Esophagus muscularis mucosa (tissue), 4 donors: ENCODE measurements at regions not wholly inside any gene's neighbourhood (a gene's known extent, or its start where the extent isn't known, plus 50 kb on each side); places are given as distances from the start of the nearest gene placed in this dataset.

Experiments used
- DNase-seq: peaks from one replicate; pipeline ENCODE4 v3.0.0-alpha.2; 2017; ENCODE audit errors: extremely low spot score
- H3K27ac ChIP-seq, 4 donors: fragments of 200-600 bp; sonication (generic); replicated peaks in 1 of 4; 1 replicate in 3 of 4; 2 replicates in 1 of 4; pipeline ENCODE4 v1.5.1; 2016 to 2019; ENCODE audit warnings: mild to moderate bottlenecking in 1 of 4
- H3K27me3 ChIP-seq, 4 donors: fragments of 200-600 bp; sonication (generic); one replicate each; pipeline versions ENCODE4 v1.5.1 to v1.6.0; 2016 to 2019
- H3K36me3 ChIP-seq, 4 donors: fragments of 200-600 bp; sonication (generic); one replicate each; pipeline ENCODE4 v1.5.1; 2016 to 2019
- H3K4me1 ChIP-seq, 4 donors: fragments of 200-600 bp; sonication (generic); one replicate each; pipeline ENCODE4 v1.5.1; 2016 to 2019
- H3K4me3 ChIP-seq, 4 donors: fragments of 200-600 bp; sonication (generic); 1 replicate in 2 of 4; 2 replicates in 2 of 4; pipeline ENCODE4 v1.5.1; 2016 to 2019; ENCODE audit warnings: mild to moderate bottlenecking in 4 of 4, moderate library complexity in 1 of 4
- H3K9me3 ChIP-seq, 4 donors: fragments of 200-600 bp; sonication (generic); 1 replicate in 3 of 4; 2 replicates in 1 of 4; pipeline ENCODE4 v1.5.1; 2016 to 2019
- EP300 ChIP-seq: sonication (generic); formaldehyde crosslinking; IDR thresholded peaks from one replicate; pipeline ENCODE4 v1.6.1; 2017; ENCODE audit warnings: antibody characterized with exemption
- POLR2A ChIP-seq: fragments of 450-650 bp; IDR thresholded peaks from one replicate; pipeline ENCODE4 v1.6.1; 2017; ENCODE audit warnings: antibody characterized with exemption, moderate library complexity, mild to moderate bottlenecking, low read depth
- POLR2AphosphoS5 ChIP-seq, 2 donors: sonication (generic); formaldehyde crosslinking; IDR thresholded peaks; one replicate each; pipeline ENCODE4 v1.6.1; 2017; ENCODE audit warnings: antibody characterized with exemption in 2 of 2
- WGBS: methylation state at CpG from one replicate; pipeline ENCODE4 v1.1.5; 2018; 5-methylcytosine and 5-hydroxymethylcytosine counted together
- intact Hi-C: fragments of 100-400 bp; cut with DNase I; formaldehyde crosslinking; loops from one replicate; pipeline ENCODE4 v1.15.1; 2023
- TF ChIP-seq, protein P1 (sequence below), 3 experiments: fragments of 200-600 bp in 2 of 3; fragments of 450-650 bp in 1 of 3; sonication (generic) in 2 of 3; IDR thresholded peaks; one replicate each; pipeline ENCODE4 v1.5.1; 2017 to 2019; ENCODE audit warnings: antibody characterized with exemption in 3 of 3, mild to moderate bottlenecking in 2 of 3, moderate library complexity in 1 of 3

DNA sequence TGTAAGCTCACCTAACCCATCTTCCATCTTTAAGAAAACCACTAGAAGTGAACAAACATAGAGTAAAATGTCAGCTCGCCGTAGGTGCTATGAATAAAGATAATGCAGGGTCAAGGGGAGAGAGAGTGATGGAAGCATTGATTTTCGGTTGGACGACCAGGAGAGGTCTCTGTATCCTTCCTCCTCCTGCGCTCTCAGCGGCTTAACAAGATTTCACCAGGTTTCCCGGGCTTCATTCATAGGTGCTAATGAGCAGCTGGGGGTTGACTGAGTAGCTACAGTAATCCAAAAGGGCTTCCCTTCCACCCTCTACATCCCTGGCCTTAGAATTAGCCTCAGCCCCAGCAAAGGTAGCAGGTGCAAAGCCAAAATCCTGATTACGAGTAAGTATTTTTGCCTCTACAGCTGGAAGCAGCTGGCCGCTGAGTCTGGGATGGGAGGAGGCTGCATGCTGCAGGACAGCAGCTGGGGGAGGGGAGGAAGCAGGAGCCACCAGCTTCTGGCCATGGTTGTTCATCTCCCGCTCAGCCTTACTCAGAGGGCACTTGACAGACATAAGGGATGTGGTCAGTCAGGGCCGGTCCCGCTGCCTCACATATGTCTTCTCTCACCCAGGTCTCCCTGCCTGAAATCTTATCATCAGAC is 112.0 kb upstream of the IL12B start:
- Histone ChIP-seq H3K4me1 (no peaks in the 10 kb centered on the region), H3K36me3 (no peaks in the 10 kb centered on the region), H3K9me3 (no peaks in the 10 kb centered on the region), H3K27me3 (peaks cover 0 to 23% (median 4%) of the 10 kb centered on the region in 4 donors), H3K4me3 (no peak overlapping the region), H3K27ac (no peak overlapping the region)
- WGBS = 45% methylated on average over 8 of the region's 12 CpGs
- TF ChIP-seq POLR2AphosphoS5 (IDR thresholded peaks at IDR 0.05) (no peak), EP300 (no peak)
- TF ChIP-seq, protein P1, sequence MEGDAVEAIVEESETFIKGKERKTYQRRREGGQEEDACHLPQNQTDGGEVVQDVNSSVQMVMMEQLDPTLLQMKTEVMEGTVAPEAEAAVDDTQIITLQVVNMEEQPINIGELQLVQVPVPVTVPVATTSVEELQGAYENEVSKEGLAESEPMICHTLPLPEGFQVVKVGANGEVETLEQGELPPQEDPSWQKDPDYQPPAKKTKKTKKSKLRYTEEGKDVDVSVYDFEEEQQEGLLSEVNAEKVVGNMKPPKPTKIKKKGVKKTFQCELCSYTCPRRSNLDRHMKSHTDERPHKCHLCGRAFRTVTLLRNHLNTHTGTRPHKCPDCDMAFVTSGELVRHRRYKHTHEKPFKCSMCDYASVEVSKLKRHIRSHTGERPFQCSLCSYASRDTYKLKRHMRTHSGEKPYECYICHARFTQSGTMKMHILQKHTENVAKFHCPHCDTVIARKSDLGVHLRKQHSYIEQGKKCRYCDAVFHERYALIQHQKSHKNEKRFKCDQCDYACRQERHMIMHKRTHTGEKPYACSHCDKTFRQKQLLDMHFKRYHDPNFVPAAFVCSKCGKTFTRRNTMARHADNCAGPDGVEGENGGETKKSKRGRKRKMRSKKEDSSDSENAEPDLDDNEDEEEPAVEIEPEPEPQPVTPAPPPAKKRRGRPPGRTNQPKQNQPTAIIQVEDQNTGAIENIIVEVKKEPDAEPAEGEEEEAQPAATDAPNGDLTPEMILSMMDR (IDR thresholded peaks at IDR 0.05) = no peak
- DNase-seq = no peak
- intact Hi-C loops = loop anchor here (5.0 kb wide), 1 partner anchor 545 kb away; no protein-coding TSS in a partner anchor

DNA sequence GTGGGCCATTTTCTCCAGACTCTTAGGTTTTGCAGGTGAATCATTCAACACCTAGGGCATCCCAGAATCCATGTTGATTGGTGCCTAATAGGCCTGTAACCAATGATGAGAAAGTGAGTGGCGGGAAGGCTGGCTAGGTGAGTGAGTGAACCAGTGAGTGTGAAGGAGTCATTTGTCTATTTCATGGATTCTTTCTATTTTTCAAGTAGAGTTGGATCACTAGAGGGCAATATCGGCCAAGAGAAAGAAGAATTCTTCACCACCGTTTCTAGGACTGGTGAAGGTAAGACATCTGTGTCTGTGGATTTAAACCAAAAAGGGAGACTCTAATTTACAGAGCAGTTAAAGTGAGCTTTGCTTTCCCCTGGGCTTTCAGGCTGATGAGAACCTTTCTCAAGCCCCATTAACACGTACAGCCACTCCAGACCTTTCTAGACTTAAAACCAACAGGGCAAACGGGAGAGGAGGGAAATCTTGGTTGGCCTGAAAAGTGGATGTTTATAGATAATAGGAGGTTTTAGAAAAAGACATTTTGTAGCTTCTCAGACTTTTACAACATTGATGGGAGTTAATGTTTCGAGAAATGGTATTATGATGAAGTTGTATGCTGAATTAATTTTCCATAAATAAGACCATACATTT is 114.3 kb upstream of the IL12B start:
- intact Hi-C loops = loop anchor here (5.0 kb wide), 2 partner anchors 473 to 543 kb away; partner anchors contain the start of gene ADRA1B
- no peak for TF ChIP-seq POLR2A
- TF ChIP-seq, protein P1 (IDR thresholded peaks at IDR 0.05) = peak in 1 of 3 experiments; percentile 17
- Histone ChIP-seq H3K36me3 (no peaks in the 10 kb centered on the region), H3K4me1 (no peaks in the 10 kb centered on the region), H3K27me3 (peaks cover 0 to 23% (median 4%) of the 10 kb centered on the region in 4 donors), H3K4me3 (no peak overlapping the region), H3K27ac (no peak overlapping the region), H3K9me3 (no peaks in the 10 kb centered on the region)
- DNase-seq = no peak
- 58% methylated on average over 6 of the region's 6 CpGs for WGBS

DNA sequence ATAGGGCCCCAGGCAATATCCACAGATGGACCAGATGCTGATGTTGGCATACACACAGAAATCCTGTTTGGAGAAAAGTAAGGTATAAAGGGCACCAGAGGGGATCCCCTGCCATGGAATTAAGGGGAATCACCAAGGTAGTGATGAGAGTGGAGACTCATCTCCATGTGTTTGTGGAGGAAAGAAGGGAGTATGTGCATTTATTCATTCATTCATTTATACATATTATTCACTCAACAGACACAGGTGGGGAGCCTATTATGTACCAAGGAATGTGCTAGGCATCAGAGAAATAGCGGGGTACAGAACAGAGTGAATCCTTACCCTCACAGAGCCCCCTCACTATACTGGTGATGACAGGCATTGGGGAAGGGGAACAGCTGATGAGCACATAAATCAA is 116.8 kb upstream of the IL12B start:
- Histone ChIP-seq H3K9me3 (no peaks in the 10 kb centered on the region), H3K27me3 (peaks cover 0 to 7% (median 0%) of the 10 kb centered on the region in 4 donors), H3K4me1 (peaks cover 4 to 17% (median 11%) of the 10 kb centered on the region in 4 donors), H3K4me3 (no peak overlapping the region), H3K27ac (no peak overlapping the region), H3K36me3 (no peaks in the 10 kb centered on the region)
- intact Hi-C loops = loop anchor here (5.0 kb wide), 1 partner anchor 470 kb away; the partner anchor contains the start of gene ADRA1B
- no peak for DNase-seq
- 100% methylated on average over 1 of the region's 1 CpG for WGBS
- TF ChIP-seq, protein P1 (IDR thresholded peaks at IDR 0.05) = no peak
- no peak for TF ChIP-seq EP300
- no peak for TF ChIP-seq POLR2A
- no peak for TF ChIP-seq POLR2AphosphoS5 (IDR thresholded peaks at IDR 0.05)

DNA sequence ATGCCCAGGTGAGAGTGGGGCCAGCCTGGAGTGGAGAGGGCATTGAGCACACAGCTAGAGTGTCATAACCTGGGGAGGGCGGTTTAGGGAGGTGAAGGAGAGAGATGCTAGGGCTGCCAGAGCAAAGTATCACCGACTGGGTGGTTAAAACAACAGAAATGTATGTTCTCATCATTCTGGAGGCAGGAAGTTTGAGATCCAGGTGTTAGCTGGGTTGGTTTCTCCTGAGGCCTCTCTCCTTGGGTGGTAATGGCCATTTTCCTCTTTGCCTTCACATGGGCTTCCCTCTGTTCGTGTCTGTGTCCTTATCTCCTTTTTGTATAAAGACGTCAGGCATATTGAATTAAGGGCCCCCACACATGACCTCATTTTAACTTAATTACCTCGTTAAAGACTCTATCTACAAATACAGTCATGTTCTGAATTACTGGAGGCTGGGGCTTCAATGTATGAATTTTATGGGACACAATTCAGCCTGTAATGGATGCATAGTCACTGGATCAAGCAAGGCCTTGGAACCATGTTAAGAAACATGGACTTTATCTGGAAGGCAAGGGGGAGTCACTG is 118.6 kb upstream of the IL12B start:
- Histone ChIP-seq H3K4me3 (no peak overlapping the region), H3K9me3 (no peaks in the 10 kb centered on the region), H3K36me3 (no peaks in the 10 kb centered on the region), H3K4me1 (peaks cover 4 to 18% (median 11%) of the 10 kb centered on the region in 4 donors), H3K27me3 (peaks cover 0 to 4% (median 0%) of the 10 kb centered on the region in 4 donors), H3K27ac (no peak overlapping the region)
- WGBS = 82% methylated on average over 5 of the region's 5 CpGs
- intact Hi-C loops = loop anchor here (5.0 kb wide), 1 partner anchor 468 kb away; the partner anchor contains the start of gene ADRA1B
- no peak for DNase-seq
- no peak for TF ChIP-seq POLR2AphosphoS5 (IDR thresholded peaks at IDR 0.05)
- TF ChIP-seq POLR2A = no peak
- no peak for TF ChIP-seq EP300
- TF ChIP-seq, protein P1 (IDR thresholded peaks at IDR 0.05) = no peak
